Esophagus mucosa (tissue), 1 donor: ENCODE measurements at regions not wholly inside any gene's neighbourhood (a gene's known extent, or its start where the extent isn't known, plus 50 kb on each side); places are given as distances from the start of the nearest gene placed in this dataset.

ENCODE experiments used
- ATAC-seq: fragments of 200-7000 bp; cut with Tn5 transposase; one replicate; pipeline ENCODE4 v1.9.1; 2020
- donor health status: DM: yes; HTN: yes; CAD: no.

DNA sequence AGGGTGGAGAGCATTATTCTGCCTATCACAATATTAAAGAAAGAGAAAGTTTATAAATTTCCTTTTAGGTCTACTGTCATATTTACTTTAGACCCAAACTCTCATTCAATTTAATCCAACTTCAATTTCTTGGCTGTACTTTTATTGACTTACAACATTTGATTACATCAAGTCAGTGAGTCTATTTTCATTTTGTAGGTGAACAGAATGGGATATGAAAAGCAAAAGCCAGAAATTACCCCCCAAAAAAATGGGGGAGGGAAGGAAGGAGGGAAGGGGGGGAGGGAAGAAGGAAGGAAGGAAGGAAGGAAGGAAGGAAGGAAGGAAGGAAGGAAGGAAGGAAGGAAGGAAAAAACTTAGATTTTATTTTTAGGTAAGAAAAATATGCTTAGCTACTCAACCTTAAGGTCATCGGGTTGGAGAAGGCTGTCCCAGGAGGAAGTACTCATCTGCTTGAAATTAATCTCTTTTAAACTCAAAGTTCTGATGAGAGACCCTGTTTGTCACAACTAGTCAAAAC lies 320.1 kb upstream of the ATP11B start:
- no peak for ATAC-seq

DNA sequence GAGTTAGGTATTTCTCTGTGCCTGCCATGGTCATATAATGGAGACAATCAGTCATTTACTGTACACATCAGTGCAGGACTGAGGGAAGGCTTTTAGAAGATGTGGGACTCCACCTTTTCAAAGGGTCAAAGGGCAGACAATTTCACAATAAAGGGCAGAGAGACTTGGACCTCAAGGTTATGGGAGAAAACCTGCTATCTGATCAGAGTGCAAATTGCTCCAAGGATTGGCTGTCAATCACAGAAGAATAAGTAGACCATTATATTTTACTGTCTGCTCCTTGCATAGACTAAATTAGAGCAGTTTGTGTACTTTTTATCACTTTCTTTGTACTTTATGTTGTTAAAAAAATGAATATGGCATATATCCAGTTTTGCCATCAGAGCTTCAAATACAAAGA lies 314.9 kb upstream of the ATP11B start:
- ATAC-seq: no peak

DNA sequence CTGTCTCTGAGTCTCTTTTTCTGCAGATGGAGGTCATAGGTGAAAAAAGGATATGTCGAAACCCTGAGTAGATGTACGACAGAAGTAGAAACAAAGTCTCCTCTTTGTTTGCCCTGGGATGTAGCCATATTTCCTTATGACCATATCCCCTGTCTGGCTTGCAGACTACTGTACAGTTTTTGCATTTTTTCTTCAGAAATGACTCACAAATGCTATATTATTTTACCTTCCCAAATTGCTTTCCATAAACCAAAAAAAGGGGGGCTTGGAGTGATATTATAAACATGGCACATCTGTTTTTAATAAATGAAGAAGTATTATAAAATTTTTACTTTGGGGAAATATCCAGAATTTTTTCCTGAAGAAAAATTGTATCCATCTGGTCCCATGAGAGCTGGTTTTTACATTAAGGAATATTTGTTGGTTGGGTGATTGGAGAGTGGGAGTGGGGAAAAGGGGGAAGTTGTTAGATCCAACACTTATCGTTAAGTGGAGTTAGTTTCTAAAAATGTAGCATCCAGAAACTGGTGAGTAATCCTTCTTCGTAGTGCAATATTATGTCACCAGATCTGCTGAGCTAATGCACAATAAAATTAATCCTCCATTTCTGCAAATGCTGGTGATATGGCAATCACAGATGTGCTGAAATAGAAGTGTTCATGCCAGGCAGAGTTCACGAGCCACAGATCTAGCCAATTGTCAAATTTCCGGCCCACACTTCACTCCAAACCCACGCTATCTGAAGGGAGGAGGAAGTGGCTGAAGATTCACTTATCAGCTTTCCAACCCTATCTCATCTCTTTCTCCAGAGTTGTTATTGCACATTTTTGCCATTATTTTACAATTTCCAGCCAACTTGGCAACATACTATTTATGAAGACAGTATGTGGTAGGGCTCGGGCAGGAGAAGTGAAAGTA lies 313.6 kb upstream of the ATP11B start:
- ATAC-seq: no peak

DNA sequence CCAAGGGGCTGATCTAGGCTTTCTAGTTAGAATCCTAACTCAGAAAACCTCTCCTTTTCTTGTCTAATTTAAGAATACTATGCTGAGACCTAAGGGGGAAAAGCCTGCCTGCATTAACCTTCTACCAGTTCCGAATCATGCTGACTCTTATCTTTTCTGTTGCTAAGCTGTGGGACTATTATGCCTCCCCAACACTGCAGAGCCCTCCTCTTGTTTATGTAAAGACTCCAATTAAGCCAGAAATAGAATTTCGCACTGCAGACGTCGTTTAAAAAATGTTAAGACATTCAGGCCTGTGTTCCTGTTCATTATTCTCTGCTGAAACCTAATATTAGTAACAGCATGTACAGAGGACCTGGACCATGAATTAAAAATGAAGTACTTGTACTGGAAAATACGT lies 310.6 kb upstream of the ATP11B start:
- ATAC-seq: no peak

DNA sequence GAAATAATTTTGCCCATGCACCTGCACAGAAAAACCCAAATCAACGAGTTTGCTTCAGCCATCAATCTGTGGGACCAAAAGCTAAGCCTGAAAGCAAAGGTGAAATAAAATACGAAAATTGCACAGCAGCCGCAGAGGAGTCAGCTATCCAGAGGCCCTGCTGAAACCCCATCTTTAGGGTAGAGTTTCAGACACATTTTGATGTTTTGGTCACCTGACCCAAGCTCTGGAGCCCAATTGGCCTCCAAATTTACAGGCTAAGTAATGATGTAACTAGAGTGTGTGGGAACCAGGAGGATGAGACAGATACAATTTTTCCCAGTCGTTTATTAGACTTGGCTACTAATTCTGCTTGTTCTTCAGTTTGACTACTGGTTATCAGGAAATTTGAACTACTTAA lies 308.6 kb upstream of the ATP11B start:
- ATAC-seq: no peak

DNA sequence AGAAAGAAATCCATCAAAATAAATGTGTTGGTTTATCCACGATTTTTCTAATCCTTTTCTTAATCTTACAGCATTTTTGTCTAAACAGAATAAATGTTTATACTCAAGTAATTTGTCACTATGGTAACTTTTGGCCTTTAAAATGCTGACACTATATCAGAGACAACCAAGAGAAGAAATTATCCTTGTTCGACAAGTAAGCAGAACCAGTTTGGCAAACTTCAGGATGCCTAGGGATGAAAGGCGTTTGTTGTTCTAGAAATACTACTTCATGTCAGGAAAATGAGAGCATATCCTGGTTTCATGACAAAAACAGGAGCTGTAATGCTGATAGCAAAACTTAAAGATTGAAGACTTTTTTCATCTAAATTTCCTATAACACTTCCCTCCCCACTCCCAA lies 308.0 kb upstream of the ATP11B start:
- peak; percentile 78 for ATAC-seq

DNA sequence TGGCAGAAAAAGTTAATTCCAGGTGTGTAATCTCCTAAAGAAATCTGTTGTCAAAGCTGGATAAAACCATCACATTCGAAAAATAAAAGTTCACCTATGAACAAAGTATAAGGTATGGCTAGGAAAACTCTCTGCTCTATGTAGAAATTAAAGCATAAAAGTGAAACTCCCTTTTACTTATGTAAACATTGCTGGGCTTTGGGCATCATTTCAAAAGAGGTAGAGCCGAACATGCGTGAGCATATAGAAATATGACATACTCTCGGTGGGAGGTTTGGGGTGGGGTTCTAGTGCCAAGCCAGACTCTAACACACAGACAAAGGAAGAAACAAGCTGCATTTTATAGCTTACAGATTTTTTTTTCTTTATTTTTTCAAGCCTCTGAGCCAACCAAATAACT lies 306.8 kb upstream of the ATP11B start:
- peak; percentile 74 for ATAC-seq

DNA sequence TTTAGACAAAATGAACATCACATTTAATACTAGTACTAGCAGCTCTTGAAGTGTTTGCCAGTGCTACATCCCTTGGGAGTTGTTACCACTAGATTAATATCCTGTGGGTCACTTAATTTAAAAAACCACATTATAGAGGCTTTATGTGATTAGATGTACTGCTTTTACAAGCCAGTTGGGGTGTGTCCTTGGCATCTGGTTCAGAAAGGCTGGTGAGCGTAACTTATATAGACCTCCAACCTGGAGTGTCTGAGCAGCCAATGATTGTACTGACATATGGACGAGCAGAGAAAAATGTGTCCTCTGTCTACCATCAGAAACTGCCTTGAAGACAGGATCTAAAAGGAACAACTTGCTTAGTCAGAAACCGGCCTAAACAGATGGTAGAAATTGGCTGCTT lies 306.2 kb upstream of the ATP11B start:
- ATAC-seq: no peak

DNA sequence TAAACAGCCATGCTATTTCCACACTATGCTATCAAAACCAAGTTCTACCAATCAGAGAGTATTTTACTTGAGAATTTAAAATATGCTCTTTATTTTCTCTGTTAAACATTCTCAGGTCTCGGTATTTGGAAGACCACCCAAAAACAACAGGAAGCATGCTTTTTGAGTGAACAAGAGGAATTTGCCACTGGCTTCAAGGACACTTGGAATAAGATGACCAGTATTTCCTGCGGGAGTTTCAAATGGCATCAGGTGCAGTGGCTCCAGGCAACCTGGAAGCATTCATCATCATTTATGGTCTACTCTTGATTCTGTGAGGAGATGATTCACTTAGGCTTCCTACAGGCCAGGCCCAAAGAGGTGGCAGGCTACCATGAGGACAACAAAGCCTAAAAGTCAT lies 305.7 kb upstream of the ATP11B start:
- ATAC-seq: peak; percentile 44

DNA sequence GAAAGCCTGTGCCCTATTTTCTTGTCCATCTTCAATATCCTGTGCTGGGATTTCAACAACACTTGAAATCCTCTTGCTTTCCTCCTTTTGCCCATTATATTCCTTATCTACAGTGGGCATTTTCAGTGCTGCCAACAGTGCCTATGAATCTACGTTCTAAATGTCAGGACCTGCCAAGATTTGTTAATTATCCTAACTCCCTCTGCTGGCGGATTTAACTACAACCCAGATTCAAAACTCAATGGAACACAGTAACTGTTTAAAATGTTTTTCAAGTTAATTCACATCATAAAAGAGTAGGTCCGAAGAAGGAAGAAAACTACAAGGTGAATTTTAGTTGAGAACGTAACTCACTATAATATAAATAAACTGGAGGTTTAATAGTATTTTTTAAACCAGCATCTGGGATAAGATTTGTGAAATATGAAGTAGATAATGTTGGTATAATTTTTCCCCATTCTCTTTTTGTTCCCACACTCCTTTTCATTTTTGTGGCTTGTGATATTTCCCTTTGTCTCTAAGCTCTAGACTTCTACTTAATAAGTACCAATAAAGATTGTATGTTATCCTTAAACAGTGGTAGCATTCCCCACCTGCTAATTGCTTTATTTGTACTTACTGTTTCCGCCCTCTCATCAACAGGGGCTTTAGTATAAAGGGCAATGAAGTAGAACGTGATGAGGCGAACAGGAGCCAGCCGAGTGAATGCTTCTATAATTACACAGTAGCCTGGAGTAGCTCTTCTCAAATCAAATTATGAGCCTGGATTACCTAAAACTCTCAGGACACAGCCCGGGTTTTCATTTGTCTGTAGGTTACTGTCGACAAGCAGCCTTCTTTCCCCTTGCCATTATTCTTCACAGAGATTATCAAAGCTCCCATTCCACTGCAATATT lies 302.5 kb upstream of the ATP11B start:
- no peak for ATAC-seq

DNA sequence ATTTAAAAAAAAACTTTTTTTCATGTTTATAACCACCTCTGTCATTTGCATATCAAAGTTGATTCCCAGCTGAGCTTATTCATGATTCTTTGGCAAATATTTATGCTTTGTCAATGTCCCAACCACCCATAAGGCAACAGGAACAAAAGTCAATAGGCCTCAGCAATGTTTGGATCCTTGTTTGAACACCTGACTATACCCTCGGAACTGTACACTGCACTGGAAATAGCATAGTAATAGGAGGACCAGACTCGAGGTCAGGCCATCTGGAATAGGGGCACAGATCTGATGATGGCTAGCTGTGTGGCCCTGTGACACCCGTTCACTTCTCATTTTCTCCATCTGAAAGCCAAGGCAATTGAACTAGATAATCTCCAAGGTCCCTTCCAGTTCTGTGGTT lies 301.7 kb upstream of the ATP11B start:
- ATAC-seq: no peak

DNA sequence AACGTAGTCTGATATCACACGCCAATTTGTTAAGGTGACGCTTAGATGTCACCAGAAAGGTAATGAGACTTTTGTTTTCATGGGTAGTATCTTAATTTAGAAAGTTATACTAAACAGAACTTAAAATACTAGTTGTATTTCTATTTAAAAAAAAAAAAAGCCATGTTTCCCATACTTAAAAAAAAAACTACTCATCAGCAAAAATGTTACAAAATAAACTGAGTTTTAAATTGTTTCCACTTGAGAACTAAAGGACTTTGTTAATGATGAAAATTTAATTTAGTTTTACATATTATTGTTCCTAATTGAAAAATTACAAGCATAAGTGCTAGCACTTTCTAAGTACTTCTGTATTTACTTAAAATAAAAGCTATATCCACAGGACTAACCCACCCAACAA lies 300.8 kb upstream of the ATP11B start:
- no peak for ATAC-seq

DNA sequence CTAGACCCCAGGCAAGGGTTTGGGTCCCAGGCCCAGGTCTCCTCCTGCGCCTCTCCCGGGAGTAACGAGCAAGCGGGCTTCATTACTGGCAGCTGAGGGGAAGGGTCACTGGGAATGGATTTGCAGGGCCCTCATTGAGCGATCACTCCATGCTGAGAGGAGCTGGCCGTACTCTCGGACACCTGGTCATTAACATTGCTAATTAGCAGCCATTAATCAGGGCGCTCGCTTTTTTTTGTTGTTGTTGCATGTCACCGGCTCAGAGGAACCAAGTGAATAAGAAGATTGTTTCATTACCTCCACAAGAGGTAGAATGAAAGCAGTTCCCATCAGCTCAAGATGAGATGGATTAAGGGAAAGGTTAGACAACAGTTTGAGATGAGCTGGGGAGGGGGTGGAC lies 293.0 kb upstream of the ATP11B start:
- ATAC-seq: no peak

DNA sequence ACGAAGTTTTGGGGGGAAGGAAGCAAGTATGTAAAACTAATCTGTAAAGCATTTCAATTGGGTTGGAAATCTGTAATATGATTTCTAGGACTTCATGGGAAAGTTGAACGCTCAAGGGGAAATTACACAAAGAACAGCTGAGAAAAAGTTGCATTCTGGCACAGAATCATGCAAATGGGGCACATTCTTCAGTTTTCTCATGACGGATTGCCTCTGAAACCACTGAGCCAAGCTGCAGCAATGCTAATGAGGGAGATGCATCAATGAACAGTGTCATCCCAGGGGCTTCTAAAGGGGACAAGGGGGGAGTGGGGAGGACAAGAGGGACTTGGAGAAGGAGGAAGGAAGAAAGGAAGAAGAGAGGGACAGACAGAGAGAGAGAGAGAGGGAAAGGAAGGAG lies 291.4 kb upstream of the ATP11B start:
- ATAC-seq: no peak

DNA sequence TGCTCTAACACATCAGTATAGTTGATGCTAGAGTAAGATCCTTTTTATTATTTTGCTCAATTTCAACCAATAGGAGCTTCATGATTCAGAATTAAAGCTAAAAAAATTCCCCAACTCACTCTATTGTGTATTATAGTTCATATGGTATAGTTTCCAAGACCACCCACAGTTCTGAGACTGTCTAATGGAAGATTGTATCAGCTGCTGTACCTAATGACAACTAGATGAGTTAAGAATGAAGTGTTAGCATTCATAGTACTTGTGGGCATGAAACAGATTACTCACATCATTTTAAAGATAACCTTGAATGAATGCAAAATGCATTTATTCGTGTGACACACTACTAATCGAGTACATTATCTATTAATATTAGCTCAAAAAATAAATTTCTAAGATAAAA lies 289.9 kb upstream of the ATP11B start:
- ATAC-seq: no peak

DNA sequence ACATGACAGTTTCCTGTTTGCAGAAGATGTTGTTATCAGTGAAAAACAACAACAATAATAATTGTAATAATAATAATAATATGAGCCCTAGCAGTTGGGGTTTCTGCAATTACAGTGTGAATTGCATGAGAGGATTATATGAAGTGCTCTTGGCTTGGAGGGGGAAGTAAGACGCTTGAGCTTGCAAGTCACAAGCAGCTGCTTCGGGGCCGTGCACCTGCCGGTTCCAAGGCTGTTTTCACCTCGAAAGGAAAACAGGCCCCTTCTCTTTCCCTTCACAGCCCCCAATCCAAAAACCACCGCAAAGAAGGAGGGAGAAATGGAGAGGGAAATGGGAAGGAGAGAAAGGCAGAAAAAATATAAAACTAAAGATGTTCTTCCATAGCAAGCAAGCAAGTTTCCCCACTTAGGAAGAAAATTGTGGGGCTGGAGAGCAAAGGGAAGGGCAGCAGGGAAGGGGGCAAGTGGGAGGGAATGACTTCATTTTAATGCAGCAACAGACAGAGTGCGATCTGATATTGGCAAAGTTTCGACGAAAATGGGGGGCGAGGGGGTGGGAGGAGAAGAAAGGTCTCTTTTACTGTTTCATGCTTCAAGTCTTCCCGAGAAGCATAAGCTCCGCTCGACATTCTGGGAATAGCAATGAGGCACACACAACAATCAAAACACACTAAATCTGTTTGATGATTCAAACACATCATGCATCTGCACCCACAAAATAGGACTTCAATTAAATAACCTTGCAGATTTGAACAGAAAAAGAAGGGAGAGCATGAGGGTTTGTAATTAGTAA lies 284.2 kb upstream of the ATP11B start:
- no peak for ATAC-seq

DNA sequence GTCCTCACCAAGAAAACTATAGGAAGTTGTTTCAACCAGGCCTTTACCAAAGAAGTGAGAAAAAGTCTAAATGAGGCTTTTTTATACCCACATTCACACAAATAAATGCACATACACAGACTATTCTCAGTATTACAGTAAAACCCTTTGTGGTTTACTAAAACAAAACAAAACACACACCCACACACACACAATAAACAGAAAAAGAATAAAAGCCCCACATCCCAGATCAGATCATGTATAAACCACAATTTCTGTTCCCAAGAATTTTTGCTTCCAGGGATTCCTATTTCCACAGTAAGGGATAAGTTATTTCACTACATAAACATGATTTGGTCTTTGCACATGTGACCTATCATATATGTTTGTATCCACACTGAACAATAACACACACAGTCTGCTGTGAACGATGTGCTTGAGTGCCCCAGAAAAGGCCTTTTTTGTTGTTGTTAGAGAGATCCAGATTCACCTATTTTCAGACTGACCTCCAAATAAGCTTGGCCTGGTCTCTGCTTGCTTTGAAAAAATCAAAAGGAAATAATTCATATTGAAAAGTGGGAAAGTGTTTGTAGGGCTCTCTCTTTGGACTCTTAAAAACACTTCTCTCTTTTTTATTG lies 283.4 kb upstream of the ATP11B start:
- no peak for ATAC-seq

DNA sequence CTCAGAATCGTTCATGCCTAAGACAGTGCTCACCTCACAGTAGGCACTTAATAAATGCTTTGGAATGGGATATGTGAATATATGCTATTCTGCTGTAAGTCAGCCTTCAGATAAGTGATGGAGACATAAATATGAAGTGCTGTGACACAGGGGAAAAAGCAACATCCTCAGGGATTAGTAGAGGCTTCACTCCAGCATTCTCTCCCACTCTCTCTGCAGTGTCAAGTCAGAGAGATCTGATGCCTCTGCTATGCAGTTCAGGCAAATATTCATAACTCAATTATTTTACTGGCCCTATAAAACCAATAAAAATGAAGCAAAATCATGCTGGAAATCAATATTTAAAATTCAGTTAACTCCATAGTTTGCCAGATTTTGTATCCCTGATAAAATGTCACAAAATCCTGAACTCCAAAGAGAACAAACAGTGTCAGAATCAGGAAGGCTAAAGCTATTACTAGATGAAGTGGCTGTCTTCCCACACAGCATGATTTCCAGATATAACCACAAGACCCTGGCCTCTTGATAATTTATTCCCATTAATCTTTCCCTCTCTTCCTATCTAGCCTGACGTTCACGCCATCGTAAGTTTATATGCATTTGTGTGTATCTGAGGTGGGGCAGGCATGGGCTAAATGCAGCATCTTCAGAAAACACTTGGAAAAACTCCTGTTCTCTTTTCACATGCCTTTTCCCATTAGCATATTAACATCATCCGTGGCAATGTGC lies 278.9 kb upstream of the ATP11B start:
- ATAC-seq: no peak

DNA sequence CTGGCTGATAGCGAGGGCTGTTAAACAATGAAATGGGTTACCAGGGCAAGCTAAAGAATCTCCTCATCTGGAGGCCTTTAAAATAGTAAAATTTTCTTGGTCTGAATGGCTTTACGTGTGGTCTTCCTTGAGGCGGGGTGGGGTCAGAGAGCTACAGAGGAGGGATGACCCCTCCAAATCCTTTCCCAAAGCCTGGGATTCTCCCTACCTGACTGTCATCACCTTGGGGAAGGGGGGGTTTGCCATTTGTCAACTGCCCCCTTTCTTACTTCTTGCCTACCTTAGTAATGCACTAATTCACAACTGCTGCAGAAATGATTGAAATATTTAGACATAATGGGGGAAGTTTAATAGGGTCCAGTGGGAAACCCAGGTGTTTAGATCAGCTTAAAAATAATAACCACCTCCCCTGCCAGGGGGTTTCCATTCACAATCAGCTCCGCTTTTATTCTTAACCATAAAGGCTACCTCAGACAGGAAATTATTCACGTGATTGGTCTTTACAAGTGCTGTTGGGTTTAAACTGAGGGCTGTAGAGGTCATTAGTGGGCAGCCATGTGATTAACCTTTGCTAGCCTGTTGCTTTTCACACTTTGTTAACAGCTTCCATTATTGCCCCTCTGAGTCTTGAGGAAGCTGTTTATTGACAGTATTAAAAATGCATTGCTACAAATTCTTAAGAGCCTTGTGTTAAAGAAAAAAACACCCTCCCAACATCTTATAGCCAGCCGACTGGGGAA lies 276.5 kb upstream of the ATP11B start:
- no peak for ATAC-seq

DNA sequence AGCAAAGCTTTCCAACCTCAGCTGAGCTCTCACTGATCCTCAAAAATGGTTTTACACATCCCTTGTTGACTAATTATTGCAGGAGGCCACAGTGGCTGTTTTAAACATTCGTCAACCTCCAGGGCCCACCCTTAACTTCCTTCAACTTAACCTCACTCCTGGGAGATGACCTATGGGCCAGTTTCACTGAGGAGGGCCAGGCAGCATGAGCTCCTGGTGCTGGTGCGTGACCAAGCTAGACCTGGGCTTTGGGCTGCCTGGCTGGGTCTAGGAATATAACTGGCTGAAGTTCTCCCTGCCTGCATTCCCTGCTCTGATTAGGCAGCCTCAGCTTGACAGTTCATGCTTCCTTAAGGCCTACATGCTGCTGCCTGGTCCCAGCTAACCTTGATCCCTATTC lies 273.7 kb upstream of the ATP11B start:
- ATAC-seq: no peak

DNA sequence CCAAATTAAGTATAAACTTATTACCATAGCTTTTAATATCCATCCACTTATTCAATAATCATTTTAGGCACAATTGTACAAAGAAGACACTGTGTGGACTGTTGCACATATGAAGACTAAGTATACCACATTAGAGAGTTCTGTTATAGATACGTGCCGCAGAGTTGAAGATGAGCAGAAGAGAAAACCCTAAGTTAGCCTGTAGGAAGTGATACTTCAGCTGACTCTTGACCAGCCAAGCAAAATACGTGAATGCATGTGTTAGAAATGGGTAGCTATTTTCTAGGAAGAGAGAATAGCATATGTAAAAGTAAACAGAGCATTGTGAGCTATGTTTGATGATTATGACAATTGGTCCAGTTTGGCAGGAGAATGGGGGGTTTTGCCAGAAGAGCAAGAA lies 272.0 kb upstream of the ATP11B start:
- ATAC-seq: no peak
